ENCODE measurements at regions not wholly inside any gene's neighbourhood (a gene's known extent, or its start where the extent isn't known, plus 50 kb on each side); places are given as distances from the start of the nearest gene placed in this dataset.

DNA sequence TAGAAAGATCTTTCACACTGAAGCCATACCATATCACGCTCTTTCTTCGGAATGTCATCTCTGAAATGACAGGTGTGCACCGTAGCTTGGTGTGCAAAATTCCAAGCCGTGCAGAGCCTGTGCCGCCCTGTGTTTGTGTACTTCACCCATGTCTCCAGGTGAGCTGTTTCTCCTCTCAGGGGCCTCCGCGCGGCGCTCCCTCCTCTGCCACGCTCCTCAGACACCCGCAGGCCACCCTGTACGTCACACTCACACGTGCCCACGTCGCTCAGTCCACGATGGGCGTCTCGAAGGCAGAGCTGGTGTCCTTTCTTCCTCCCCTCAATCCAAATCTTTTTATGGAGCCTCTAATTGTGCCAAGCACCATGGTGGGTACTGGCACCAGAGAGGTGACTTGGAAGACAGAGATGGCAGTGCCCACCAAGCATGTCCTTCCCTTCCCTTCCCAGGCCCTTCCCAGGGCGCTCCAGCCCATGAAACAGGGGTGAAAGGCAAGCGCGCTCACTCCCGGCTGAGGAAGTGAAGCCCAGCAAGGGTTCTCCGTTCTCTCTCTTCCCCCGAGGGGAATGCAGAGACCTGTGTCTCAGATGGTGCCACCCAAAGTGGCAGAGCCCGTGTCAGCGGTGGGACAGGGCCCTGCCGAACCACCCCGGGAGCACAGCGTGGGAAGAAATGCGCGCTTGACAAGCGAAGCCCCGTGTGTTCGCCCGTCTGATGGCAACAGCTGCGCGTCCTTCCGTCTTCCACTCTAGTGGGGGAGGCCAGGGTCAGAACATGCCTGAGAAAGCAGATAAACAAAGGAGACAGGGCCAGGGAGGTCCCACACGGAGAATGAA lies 292.5 kb upstream of the SHH start:
- no peak for TF ChIP-seq Cebpa-rat (IDR thresholded peaks at IDR 0.05)
- H3K9me3 ChIP-seq (replicated peaks in 1 of 11): no peaks in the 10 kb centered on the region
- no peaks in the 10 kb centered on the region for H3K36me3 ChIP-seq
- H3K27me3 ChIP-seq: no peaks in the 10 kb centered on the region
- no peaks in the 10 kb centered on the region for H4K20me1 ChIP-seq
- no peak overlapping the region for H3K4me2 ChIP-seq
- H3K4me3 ChIP-seq: no peak overlapping the region
- no peaks in the 10 kb centered on the region for H3K4me1 ChIP-seq
- H3K9ac ChIP-seq: no peak overlapping the region
- H3K27ac ChIP-seq: no peak overlapping the region

GRCh38 chr7:156102267-156102666 lies 290.0 kb upstream of the SHH start:
- H3K4me2 ChIP-seq: no peak overlapping the region
- no peaks in the 10 kb centered on the region for H3K9me3 ChIP-seq (replicated peaks in 1 of 11)
- H3K4me3 ChIP-seq: no peak overlapping the region
- TF ChIP-seq Cebpa-rat (IDR thresholded peaks at IDR 0.05): no peak
- H3K4me1 ChIP-seq: no peaks in the 10 kb centered on the region
- H3K27ac ChIP-seq: no peak overlapping the region
- no peaks in the 10 kb centered on the region for H3K27me3 ChIP-seq
- H4K20me1 ChIP-seq: no peaks in the 10 kb centered on the region
- H3K36me3 ChIP-seq: no peaks in the 10 kb centered on the region
- H3K9ac ChIP-seq: no peak overlapping the region

GRCh38 chr7:156101355-156101754 lies 289.1 kb upstream of the SHH start:
- no peaks in the 10 kb centered on the region for H3K9me3 ChIP-seq (replicated peaks in 1 of 11)
- peaks cover 0 to 6% (median 2%) of the 10 kb centered on the region in 10 experiments; a peak in 13 of 20 replicates for H3K4me1 ChIP-seq
- H3K4me3 ChIP-seq: no peak overlapping the region
- no peaks in the 10 kb centered on the region for H3K36me3 ChIP-seq
- no peak for TF ChIP-seq Cebpa-rat (IDR thresholded peaks at IDR 0.05)
- no peak overlapping the region for H3K9ac ChIP-seq
- no peaks in the 10 kb centered on the region for H4K20me1 ChIP-seq
- H3K27ac ChIP-seq: no peak overlapping the region
- H3K27me3 ChIP-seq: no peaks in the 10 kb centered on the region
- H3K4me2 ChIP-seq: no peak overlapping the region

DNA sequence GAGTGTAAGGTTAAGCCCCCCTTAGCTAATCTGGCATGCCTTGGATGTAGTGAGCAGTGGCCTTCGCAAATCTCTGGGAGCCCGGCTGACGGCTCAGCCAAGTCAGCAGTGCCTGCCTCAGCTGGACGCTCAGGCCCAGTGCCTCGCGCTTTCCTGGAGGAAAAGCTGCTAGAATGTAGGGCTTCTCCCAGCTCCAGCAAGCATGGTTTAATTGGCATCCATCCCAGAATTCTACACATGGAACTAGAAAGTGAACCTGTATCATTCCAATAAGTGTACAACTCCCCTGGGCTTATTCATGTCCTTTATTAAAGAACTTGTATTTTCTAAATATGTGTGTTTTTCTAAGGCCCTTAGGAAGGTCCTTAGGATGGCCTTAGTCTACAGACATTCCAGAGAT lies 287.8 kb upstream of the SHH start:
- Histone ChIP-seq H3K36me3 (no peaks in the 10 kb centered on the region), H3K4me2 (no peak overlapping the region), H3K27ac (no peak overlapping the region), H3K4me3 (no peak overlapping the region), H3K9me3 (replicated peaks in 1 of 11) (no peaks in the 10 kb centered on the region), H3K4me1 (peaks cover 0 to 19% (median 15%) of the 10 kb centered on the region in 10 experiments; a peak in 16 of 20 replicates), H3K9ac (no peak overlapping the region), H4K20me1 (no peaks in the 10 kb centered on the region), H3K27me3 (no peaks in the 10 kb centered on the region)
- TF ChIP-seq Cebpa-rat (IDR thresholded peaks at IDR 0.05): no peak

- no peak overlapping the region for H3K4me3 ChIP-seq
- no peak for TF ChIP-seq Cebpa-rat (IDR thresholded peaks at IDR 0.05)
- no peak overlapping the region for H3K27ac ChIP-seq
- H3K36me3 ChIP-seq: no peaks in the 10 kb centered on the region
- peaks cover 0 to under 1% (median 0%) of the 10 kb centered on the region in 11 experiments; a peak in 2 of 22 replicates for H3K9me3 ChIP-seq (replicated peaks in 1 of 11)
- no peak overlapping the region for H3K4me2 ChIP-seq
- H4K20me1 ChIP-seq: no peaks in the 10 kb centered on the region
- H3K4me1 ChIP-seq: peaks cover 0 to 26% (median 20%) of the 10 kb centered on the region in 10 experiments; a peak in 16 of 20 replicates
- no peaks in the 10 kb centered on the region for H3K27me3 ChIP-seq
- H3K9ac ChIP-seq: no peak overlapping the region
These were observed 286.8 kb upstream of the SHH start for GRCh38 chr7:156099085-156099484.

DNA sequence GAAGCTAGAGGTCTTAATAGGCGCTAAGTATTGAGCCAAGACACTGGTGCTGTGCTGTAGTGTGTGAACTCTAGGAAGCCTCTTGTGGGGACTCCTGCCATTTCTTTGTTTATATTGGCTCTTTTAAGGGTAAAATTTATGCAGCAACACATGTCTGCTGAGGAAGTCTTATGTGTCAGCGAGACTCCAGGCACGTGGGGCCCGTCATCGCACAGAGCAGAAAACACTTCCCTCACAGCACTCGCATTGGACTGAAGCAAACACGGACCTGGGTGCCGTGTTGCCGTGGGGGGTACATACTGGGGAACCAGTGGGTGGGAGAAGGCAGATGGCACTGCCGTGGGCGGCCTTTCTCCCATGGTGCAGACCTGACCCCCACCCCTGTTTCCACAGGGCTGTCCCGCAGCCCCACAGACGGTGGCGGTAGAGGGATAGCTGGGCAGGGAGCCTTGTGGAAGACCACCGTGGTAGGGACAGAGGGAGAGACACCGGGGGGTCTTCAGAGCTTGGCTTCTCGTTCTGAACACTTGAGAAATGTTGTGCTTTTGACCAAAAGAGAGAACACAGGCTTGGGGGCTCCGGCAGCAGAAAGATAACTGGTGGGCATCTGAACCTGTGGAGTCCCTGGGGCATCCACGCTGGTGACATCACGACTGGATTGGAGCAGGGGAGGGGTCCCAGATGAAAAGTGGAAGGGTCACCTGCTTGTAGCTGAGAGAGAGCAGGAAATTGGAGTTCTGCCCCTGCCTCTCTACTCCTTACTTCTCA lies 284.7 kb upstream of the SHH start:
- Histone ChIP-seq H4K20me1 (no peaks in the 10 kb centered on the region; a peak in 1 of 22 replicates), H3K9ac (no peak overlapping the region), H3K36me3 (no peaks in the 10 kb centered on the region), H3K4me2 (peak overlapping the region in 6 of 11 experiments; percentile 54 to 75 (median 62); a peak in 9 of 22 replicates), H3K27ac (no peak overlapping the region), H3K9me3 (replicated peaks in 1 of 11) (peaks cover 0 to 10% (median 0%) of the 10 kb centered on the region in 11 experiments; a peak in 5 of 22 replicates), H3K4me3 (no peak overlapping the region), H3K27me3 (no peaks in the 10 kb centered on the region), H3K4me1 (peaks cover 0 to 29% (median 24%) of the 10 kb centered on the region in 10 experiments; a peak in 16 of 20 replicates)
- TF ChIP-seq Cebpa-rat (IDR thresholded peaks at IDR 0.05): no peak

- Histone ChIP-seq H3K27me3 (no peaks in the 10 kb centered on the region), H3K4me2 (peak overlapping the region in 8 of 11 experiments; percentile 50 to 75 (median 58); a peak in 16 of 22 replicates), H3K27ac (no peak overlapping the region), H3K4me3 (no peak overlapping the region), H3K9ac (no peak overlapping the region), H3K36me3 (no peaks in the 10 kb centered on the region), H3K4me1 (peaks cover 0 to 38% (median 33%) of the 10 kb centered on the region in 10 experiments; a peak in 16 of 20 replicates), H3K9me3 (replicated peaks in 1 of 11) (peaks cover 0 to 10% (median 0%) of the 10 kb centered on the region in 11 experiments; a peak in 5 of 22 replicates), H4K20me1 (no peaks in the 10 kb centered on the region; a peak in 1 of 22 replicates)
- TF ChIP-seq Cebpa-rat (IDR thresholded peaks at IDR 0.05): no peak
These were observed 283.8 kb upstream of the SHH start for GRCh38 chr7:156095908-156096539.

- peaks cover 0 to 39% (median 34%) of the 10 kb centered on the region in 10 experiments; a peak in 16 of 20 replicates for H3K4me1 ChIP-seq
- H3K27me3 ChIP-seq: no peaks in the 10 kb centered on the region
- no peak for TF ChIP-seq Cebpa-rat (IDR thresholded peaks at IDR 0.05)
- no peak overlapping the region for H3K4me3 ChIP-seq
- no peaks in the 10 kb centered on the region for H3K36me3 ChIP-seq
- H3K4me2 ChIP-seq: peak overlapping the region in 8 of 11 experiments; percentile 50 to 75 (median 58); a peak in 14 of 22 replicates
- H3K9me3 ChIP-seq (replicated peaks in 1 of 11): peaks cover 0 to 10% (median 0%) of the 10 kb centered on the region in 11 experiments; a peak in 5 of 22 replicates
- no peak overlapping the region for H3K9ac ChIP-seq
- no peaks in the 10 kb centered on the region; a peak in 1 of 22 replicates for H4K20me1 ChIP-seq
- H3K27ac ChIP-seq: no peak overlapping the region
These were observed 282.3 kb upstream of the SHH start for GRCh38 chr7:156094350-156095146.

Measured in BLaER1 treated with 17β-estradiol and CSF1 and Interleukin-3, amounts not matched to agents 10 nM and 100 nM (cell line).